GM12875 (cell line): ENCODE measurements at regions not wholly inside any gene's neighbourhood (a gene's known extent, or its start where the extent isn't known, plus 50 kb on each side); places are given as distances from the start of the nearest gene placed in this dataset.

Source experiments
- H3K4me3 ChIP-seq: one replicate; pipeline ENCODE4 v1.5.1; 2011; ENCODE audit warnings: low read depth, low read length, control low read depth
- TF ChIP-seq, protein P1 (sequence below): IDR thresholded peaks from 2 replicates; pipeline ENCODE4 v1.5.1; 2011; ENCODE audit warnings: low read depth, mild to moderate bottlenecking, control low read depth, inconsistent platforms, low read length, moderate library complexity, borderline replicate concordance; ENCODE audit not compliant: insufficient read depth

DNA sequence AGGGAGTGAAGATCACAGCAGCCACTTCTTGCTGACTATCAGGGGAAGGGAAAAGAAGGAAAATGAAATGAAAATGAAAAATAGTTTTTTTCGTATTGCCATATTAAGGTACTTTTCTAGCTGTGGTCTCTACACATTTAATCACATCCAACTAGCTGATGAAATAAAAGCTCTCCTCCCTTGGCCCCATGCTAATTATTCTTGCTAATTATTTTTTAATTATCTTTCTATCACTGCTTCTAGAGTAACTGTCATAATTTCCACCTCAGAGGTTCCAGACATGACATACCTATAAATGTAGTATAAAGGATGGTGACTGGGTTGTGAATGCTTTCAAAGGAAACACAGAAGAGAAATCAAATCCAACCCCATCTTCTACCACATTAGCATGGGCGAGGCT is 334.1 kb upstream of the MAN1A1 start:
- TF ChIP-seq, protein P1, sequence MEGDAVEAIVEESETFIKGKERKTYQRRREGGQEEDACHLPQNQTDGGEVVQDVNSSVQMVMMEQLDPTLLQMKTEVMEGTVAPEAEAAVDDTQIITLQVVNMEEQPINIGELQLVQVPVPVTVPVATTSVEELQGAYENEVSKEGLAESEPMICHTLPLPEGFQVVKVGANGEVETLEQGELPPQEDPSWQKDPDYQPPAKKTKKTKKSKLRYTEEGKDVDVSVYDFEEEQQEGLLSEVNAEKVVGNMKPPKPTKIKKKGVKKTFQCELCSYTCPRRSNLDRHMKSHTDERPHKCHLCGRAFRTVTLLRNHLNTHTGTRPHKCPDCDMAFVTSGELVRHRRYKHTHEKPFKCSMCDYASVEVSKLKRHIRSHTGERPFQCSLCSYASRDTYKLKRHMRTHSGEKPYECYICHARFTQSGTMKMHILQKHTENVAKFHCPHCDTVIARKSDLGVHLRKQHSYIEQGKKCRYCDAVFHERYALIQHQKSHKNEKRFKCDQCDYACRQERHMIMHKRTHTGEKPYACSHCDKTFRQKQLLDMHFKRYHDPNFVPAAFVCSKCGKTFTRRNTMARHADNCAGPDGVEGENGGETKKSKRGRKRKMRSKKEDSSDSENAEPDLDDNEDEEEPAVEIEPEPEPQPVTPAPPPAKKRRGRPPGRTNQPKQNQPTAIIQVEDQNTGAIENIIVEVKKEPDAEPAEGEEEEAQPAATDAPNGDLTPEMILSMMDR: no peak
- H3K4me3 ChIP-seq: no peak overlapping the region

DNA sequence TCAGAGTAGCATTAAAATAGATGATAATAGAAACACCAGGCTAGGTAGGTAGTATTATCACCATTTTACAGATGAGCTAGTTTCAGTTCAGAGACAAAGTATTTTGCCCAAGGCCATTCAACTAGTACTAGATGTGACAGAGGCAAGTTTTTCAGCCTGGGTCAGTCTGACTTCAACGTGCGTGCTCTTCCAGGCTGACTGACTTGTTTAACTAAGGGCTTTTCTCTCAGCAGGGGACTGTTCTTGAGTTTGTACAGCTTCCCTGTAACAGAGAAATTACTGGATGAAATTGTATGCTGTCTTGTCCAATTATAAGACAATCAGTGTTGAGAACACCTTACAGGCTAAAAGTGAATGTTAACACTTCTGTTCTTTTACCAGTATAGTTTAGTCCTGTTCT is 333.5 kb upstream of the MAN1A1 start:
- TF ChIP-seq, protein P1: no peak
- no peak overlapping the region for H3K4me3 ChIP-seq

DNA sequence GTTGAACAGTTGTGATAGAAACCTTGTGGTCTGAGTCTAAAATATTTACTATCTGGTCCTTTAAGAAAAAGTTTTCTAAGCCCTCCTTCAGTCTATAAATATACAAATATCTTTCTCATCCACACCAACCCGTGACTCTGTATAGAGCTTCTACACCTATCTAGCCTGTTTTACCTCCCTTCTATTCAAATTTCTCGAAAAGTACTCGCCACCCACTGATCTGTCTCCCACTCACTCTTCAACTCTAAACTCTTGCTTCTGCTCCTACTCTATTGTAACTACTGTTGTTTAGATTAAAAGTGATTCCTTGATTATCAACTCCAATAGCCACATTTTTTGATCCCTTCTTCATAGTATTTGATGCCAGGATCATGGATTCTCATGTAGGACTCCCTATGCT is 329.4 kb upstream of the MAN1A1 start:
- TF ChIP-seq, protein P1: no peak
- H3K4me3 ChIP-seq: no peak overlapping the region

DNA sequence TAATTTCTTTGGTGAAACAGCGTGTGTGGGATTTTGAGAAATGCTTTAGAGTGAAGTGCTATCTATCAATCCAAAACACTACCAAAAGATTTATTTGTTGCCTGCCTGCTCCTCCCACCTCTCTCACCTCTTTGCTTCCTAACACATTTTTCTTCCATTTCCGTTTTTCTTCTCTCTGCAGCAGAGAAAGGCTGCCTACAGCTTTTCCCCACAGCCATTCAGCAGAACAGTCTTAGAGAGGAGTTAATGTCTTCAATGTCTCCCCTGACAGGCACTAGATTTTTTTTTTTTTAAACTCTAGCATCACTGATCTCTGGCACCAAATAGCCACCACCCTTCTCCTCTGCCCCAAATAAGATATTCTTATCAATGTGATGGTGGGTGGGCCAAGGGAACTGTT is 327.8 kb upstream of the MAN1A1 start:
- no peak overlapping the region for H3K4me3 ChIP-seq
- TF ChIP-seq, protein P1: no peak

DNA sequence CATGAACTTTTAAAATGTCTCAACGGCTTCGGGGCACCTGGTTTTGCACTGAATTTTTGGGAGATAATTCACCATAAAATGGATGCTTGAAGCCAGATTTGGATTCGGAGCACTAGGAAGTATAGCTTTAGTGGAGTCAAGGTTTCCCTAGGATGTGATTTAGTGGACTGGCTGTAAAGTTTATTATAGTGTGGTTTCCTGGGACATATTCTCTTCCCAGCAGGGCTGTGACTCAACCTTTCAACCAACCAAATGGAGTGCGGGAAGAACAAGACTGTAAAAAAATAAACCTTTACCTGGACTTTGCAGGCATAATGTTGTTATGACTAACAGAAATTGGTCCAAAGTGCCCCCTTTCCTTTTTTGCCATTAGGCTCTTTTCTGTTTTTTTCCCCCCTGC is 327.4 kb upstream of the MAN1A1 start:
- H3K4me3 ChIP-seq: no peak overlapping the region
- TF ChIP-seq, protein P1: no peak

DNA sequence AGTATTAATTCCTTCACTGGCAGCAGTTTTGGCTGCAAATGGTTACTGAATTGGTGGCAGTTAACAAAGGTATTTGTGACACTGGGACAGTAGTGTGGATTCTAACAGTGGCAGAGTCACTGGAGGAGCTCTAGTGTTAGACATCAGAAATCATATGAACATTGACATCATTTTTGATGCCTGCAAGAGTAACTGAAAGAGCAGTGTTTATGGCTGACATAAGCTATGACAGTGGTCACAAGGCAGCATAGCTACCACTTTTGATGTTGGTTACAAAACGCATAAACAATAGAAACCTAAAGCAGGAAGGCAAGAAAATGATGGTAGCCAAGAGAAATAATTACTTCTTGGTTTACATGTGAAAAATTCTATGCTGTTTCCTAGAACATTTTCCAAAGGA is 326.7 kb upstream of the MAN1A1 start:
- H3K4me3 ChIP-seq: no peak overlapping the region
- TF ChIP-seq, protein P1: no peak

DNA sequence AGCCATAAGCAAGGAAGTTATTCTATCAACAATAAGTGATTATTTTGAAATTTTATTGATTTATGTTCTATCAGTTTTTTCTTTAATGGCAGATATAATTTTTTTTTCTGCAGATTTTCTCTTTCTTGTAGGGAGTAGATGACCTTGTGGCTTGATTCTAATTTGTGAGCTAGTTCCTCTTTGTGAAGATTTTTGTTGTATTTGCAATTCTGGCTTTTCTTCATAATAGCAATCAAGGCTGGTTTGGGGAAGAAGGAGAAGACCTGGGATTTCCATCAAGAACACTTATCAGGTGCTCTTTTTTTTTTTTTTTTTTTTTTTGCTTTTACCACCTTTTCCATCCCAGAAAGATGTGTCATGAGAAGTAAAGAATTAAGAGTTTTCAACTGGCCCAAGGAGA is 324.2 kb upstream of the MAN1A1 start:
- TF ChIP-seq, protein P1: no peak
- H3K4me3 ChIP-seq: no peak overlapping the region
